B cell (primary cell): ENCODE measurements at regions not wholly inside any gene's neighbourhood (a gene's known extent, or its start where the extent isn't known, plus 50 kb on each side); places are given as distances from the start of the nearest gene placed in this dataset.

Experiments used
- ATAC-seq: fragments of 200-7000 bp; cut with Tn5 transposase; one replicate; pipeline ENCODE4 v1.10.0; 2021; ENCODE audit warnings: low read depth, mild to moderate bottlenecking, moderate number of reproducible peaks, moderate library complexity
- CTCF ChIA-PET: fragments of 350-600 bp; sonication (Branson Sonifier 250); formaldehyde crosslinking; loops from one replicate; lab custom pipeline; 2021; ENCODE audit warnings: antibody characterized with exemption, inconsistent platforms; lab: Charles Lee
- POLR2A ChIA-PET: fragments of 350-600 bp; sonication (Branson Sonifier 250); formaldehyde crosslinking; loops from one replicate; lab custom pipeline; 2021; ENCODE audit warnings: antibody characterized with exemption; lab: Charles Lee
- DNase-seq: peaks from one replicate; pipeline ENCODE4 v3.0.0; 2013
- H2AFZ ChIP-seq: 2 replicates; pipeline ENCODE4 v1.6.1; 2012; ENCODE audit warnings: mild to moderate bottlenecking, low read depth, low read length; ENCODE audit not compliant: insufficient read depth, poor library complexity, severe bottlenecking
- H3K27ac ChIP-seq, 2 donors: 1 replicate in 1 of 2; 2 replicates in 1 of 2; pipeline ENCODE4 v1.5.1; 2012 to 2013; ENCODE audit warnings: low read length in 2 of 2, mild to moderate bottlenecking in 2 of 2, moderate library complexity in 1 of 2
- H3K27me3 ChIP-seq, 4 experiments: fragments of 200-600 bp in 1 of 4; sonication (generic) in 1 of 4; replicated peaks in 1 of 4; 1 replicate in 2 of 4; 2 replicates in 2 of 4; pipeline versions ENCODE4 v1.6.1 to v1.7.0; 2013 to 2016; ENCODE audit warnings: low read length in 3 of 4, mild to moderate bottlenecking in 2 of 4, mixed read lengths in 1 of 4, moderate library complexity in 1 of 4; ENCODE audit not compliant: insufficient read depth in 4 of 4, control insufficient read depth in 3 of 4; ENCODE audit errors: control extremely low read depth in 1 of 4
- H3K36me3 ChIP-seq, 2 experiments: replicated peaks in 1 of 2; 1 replicate in 1 of 2; 2 replicates in 1 of 2; pipeline versions ENCODE4 v1.6.1 to v1.7.1; 2013; ENCODE audit warnings: low read length in 1 of 2; ENCODE audit not compliant: insufficient read depth in 2 of 2, control insufficient read depth in 1 of 2; ENCODE audit errors: control extremely low read depth in 1 of 2, extremely low read depth in 1 of 2
- H3K4me1 ChIP-seq, 2 donors: fragments of 200-600 bp in 1 of 2; sonication (generic) in 1 of 2; 1 replicate in 1 of 2; 2 replicates in 1 of 2; pipeline versions ENCODE4 v1.5.1 to v1.6.1; 2013 to 2017; ENCODE audit warnings: low read length in 2 of 2; ENCODE audit not compliant: control insufficient read depth in 2 of 2, insufficient read depth in 2 of 2
- H3K4me2 ChIP-seq: replicated peaks from 2 replicates; pipeline ENCODE3; 2012; ENCODE audit warnings: mild to moderate bottlenecking, low read depth, low read length; ENCODE audit not compliant: poor library complexity, severe bottlenecking
- H3K4me3 ChIP-seq, 5 experiments: fragments of 200-600 bp in 1 of 5; sonication (generic) in 1 of 5; 1 replicate in 3 of 5; 2 replicates in 2 of 5; pipeline versions ENCODE4 v1.5.1 to v1.7.0; 2011 to 2016; ENCODE audit warnings: low read length in 4 of 5, mild to moderate bottlenecking in 4 of 5, low read depth in 2 of 5, control low read depth in 1 of 5, moderate library complexity in 1 of 5; ENCODE audit not compliant: insufficient read depth in 1 of 5; ENCODE audit errors: control extremely low read depth in 1 of 5, extremely low read depth in 1 of 5
- H3K79me2 ChIP-seq: fragments of 200-600 bp; sonication (generic); one replicate; pipeline ENCODE4 v1.6.0; 2016; ENCODE audit warnings: low read length; ENCODE audit not compliant: control insufficient read depth, insufficient read depth
- H3K9ac ChIP-seq: fragments of 200-600 bp; sonication (generic); 2 replicates; pipeline ENCODE4 v1.6.1; 2017; ENCODE audit warnings: mild to moderate bottlenecking, low read length, moderate library complexity
- H3K9me3 ChIP-seq, 3 donors: one replicate each; pipeline versions ENCODE4 v1.6.1 to v1.7.1; 2013; ENCODE audit warnings: low read length in 2 of 3; ENCODE audit not compliant: control insufficient read depth in 2 of 3, insufficient read depth in 1 of 3; ENCODE audit errors: control extremely low read depth in 1 of 3
- H4K20me1 ChIP-seq: 2 replicates; pipeline ENCODE4 v1.6.0; 2012; ENCODE audit warnings: mild to moderate bottlenecking, low read length; ENCODE audit not compliant: insufficient read depth, control insufficient read depth, poor library complexity, severe bottlenecking
- H3K27ac Mint-ChIP-seq: one replicate; pipeline ENCODE4 v1.8.0; 2021; ENCODE audit warnings: mixed read lengths
- H3K27me3 Mint-ChIP-seq: one replicate; pipeline ENCODE4 v1.8.0; 2021; ENCODE audit warnings: mixed read lengths
- H3K4me1 Mint-ChIP-seq: one replicate; pipeline ENCODE4 v1.8.0; 2021; ENCODE audit warnings: mixed read lengths
- H3K4me3 Mint-ChIP-seq: one replicate; pipeline ENCODE4 v1.8.0; 2021; ENCODE audit warnings: mixed read lengths
- H3K9me3 Mint-ChIP-seq: one replicate; pipeline ENCODE4 v1.8.0; 2022; ENCODE audit warnings: mixed read lengths; ENCODE audit not compliant: insufficient read depth
- EZH2 ChIP-seq: IDR thresholded peaks from 2 replicates; pipeline ENCODE4 v1.6.1; 2012; ENCODE audit warnings: borderline replicate concordance, low read depth, mild to moderate bottlenecking, moderate library complexity, low read length; ENCODE audit not compliant: insufficient read depth, poor library complexity, severe bottlenecking
- WGBS: methylation state at CpG from one replicate; pipeline ENCODE4 v1.1.5; 2013; ENCODE audit warnings: missing lambda C conversion rate; ENCODE audit not compliant: insufficient coverage; 5-methylcytosine and 5-hydroxymethylcytosine counted together
- intact Hi-C: fragments of 100-400 bp; cut with micrococcal nuclease; formaldehyde crosslinking; loops from one replicate; pipeline ENCODE4 v1.10.0; 2022
- TF ChIP-seq, protein P1 (sequence below): fragments of 200-600 bp; IDR thresholded peaks from one replicate; pipeline ENCODE4 v1.8.0; 2022; ENCODE audit warnings: antibody characterized with exemption, mild to moderate bottlenecking

GRCh38 chr14:38001501-38001900, 206.2 kb upstream of the SSTR1 start:
- Histone ChIP-seq H4K20me1 (no peaks in the 10 kb centered on the region), H3K4me1 (no peaks in the 10 kb centered on the region), H3K9me3 (no peaks in the 10 kb centered on the region), H3K27me3 (no peaks in the 10 kb centered on the region), H3K27ac (no peak overlapping the region), H3K4me3 (no peak overlapping the region), H3K79me2 (no peaks in the 10 kb centered on the region), H2AFZ (no peak overlapping the region), H3K36me3 (no peaks in the 10 kb centered on the region), H3K9ac (no peak overlapping the region), H3K4me2 (no peak overlapping the region)
- ATAC-seq, result no peak
- Mint-ChIP-seq H3K27ac (no peak overlapping the region), H3K4me3 (no peak overlapping the region), H3K9me3 (no peaks in the 10 kb centered on the region), H3K4me1 (no peaks in the 10 kb centered on the region), H3K27me3 (no peaks in the 10 kb centered on the region)
- intact Hi-C loops, result no loop called here
- CTCF ChIA-PET, result no interaction called here
- TF ChIP-seq, protein P1, sequence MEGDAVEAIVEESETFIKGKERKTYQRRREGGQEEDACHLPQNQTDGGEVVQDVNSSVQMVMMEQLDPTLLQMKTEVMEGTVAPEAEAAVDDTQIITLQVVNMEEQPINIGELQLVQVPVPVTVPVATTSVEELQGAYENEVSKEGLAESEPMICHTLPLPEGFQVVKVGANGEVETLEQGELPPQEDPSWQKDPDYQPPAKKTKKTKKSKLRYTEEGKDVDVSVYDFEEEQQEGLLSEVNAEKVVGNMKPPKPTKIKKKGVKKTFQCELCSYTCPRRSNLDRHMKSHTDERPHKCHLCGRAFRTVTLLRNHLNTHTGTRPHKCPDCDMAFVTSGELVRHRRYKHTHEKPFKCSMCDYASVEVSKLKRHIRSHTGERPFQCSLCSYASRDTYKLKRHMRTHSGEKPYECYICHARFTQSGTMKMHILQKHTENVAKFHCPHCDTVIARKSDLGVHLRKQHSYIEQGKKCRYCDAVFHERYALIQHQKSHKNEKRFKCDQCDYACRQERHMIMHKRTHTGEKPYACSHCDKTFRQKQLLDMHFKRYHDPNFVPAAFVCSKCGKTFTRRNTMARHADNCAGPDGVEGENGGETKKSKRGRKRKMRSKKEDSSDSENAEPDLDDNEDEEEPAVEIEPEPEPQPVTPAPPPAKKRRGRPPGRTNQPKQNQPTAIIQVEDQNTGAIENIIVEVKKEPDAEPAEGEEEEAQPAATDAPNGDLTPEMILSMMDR, result no peak
- TF ChIP-seq EZH2, result no peak
- WGBS, result no CpG with 5 or more reads among the region's 1 CpG
- POLR2A ChIA-PET, result no interaction called here
- DNase-seq, result no peak

- Histone ChIP-seq H3K4me1 (no peaks in the 10 kb centered on the region), H3K79me2 (no peaks in the 10 kb centered on the region), H3K9me3 (no peaks in the 10 kb centered on the region), H3K4me3 (no peak overlapping the region), H3K9ac (no peak overlapping the region), H2AFZ (no peak overlapping the region), H4K20me1 (no peaks in the 10 kb centered on the region), H3K27ac (no peak overlapping the region), H3K4me2 (no peak overlapping the region), H3K27me3 (no peaks in the 10 kb centered on the region), H3K36me3 (no peaks in the 10 kb centered on the region)
- TF ChIP-seq EZH2, result no peak
- TF ChIP-seq, protein P1, result no peak
- ATAC-seq (no peak), DNase-seq (no peak)
- ChIA-PET POLR2A (no interaction called here), CTCF (no interaction called here)
- Mint-ChIP-seq H3K27me3 (no peaks in the 10 kb centered on the region), H3K9me3 (no peaks in the 10 kb centered on the region), H3K27ac (no peak overlapping the region), H3K4me1 (no peaks in the 10 kb centered on the region), H3K4me3 (no peak overlapping the region)
- WGBS, result 90% methylated on average over 5 of the region's 7 CpGs
- intact Hi-C loops, result no loop called here
Measured at GRCh38 chr14:38003746-38004609, 203.7 kb upstream of the SSTR1 start.
